ENCODE measurements at regions not wholly inside any gene's neighbourhood (a gene's known extent, or its start where the extent isn't known, plus 50 kb on each side); places are given as distances from the start of the nearest gene placed in this dataset.
A peak's percentile ranks its signal among the peaks of the same experiment; 100 is the strongest.

- TF ChIP-seq CTCF (IDR thresholded peaks at IDR 0.05; ENCODE audit: low read depth, low read length) = no peak
- H3K4me3 ChIP-seq (ENCODE audit: low read depth, low read length) = no peak overlapping the region
- no peak for DNase-seq (ENCODE audit: low read depth, low spot score)
- in situ Hi-C loops (cut with HindIII; ENCODE audit: low sequenced_read_pairs) = no loop called here
Observed at GRCh38 chr6:17182961-17183360, 81.1 kb downstream of the STMND1 start.

GRCh38 chr6:17186925-17187324, 85.1 kb downstream of the STMND1 start:
- no peak for TF ChIP-seq CTCF (IDR thresholded peaks at IDR 0.05; ENCODE audit: low read depth, low read length)
- no peak for DNase-seq (ENCODE audit: low read depth, low spot score)
- in situ Hi-C loops (cut with HindIII; ENCODE audit: low sequenced_read_pairs) = no loop called here
- H3K4me3 ChIP-seq (ENCODE audit: low read depth, low read length) = no peak overlapping the region

GRCh38 chr6:17193106-17193775, 87.9 kb upstream of the RBM24 start:
- no peak overlapping the region for H3K4me3 ChIP-seq (ENCODE audit: low read depth, low read length)
- DNase-seq (ENCODE audit: low read depth, low spot score) = no peak
- TF ChIP-seq CTCF (IDR thresholded peaks at IDR 0.05; ENCODE audit: low read depth, low read length) = no peak
- in situ Hi-C loops (cut with HindIII; ENCODE audit: low sequenced_read_pairs) = no loop called here

GRCh38 chr6:17197607-17198006, 83.6 kb upstream of the RBM24 start:
- in situ Hi-C loops (cut with HindIII; ENCODE audit: low sequenced_read_pairs) = no loop called here
- no peak for TF ChIP-seq CTCF (IDR thresholded peaks at IDR 0.05; ENCODE audit: low read depth, low read length)
- no peak for DNase-seq (ENCODE audit: low read depth, low spot score)
- no peak overlapping the region for H3K4me3 ChIP-seq (ENCODE audit: low read depth, low read length)

- no peak for DNase-seq (ENCODE audit: low read depth, low spot score)
- in situ Hi-C loops (cut with HindIII; ENCODE audit: low sequenced_read_pairs) = no loop called here
- peak; percentile 17 for TF ChIP-seq CTCF (IDR thresholded peaks at IDR 0.05; ENCODE audit: low read depth, low read length)
- no peak overlapping the region for H3K4me3 ChIP-seq (ENCODE audit: low read depth, low read length)
Observed at GRCh38 chr6:17200395-17200794, 80.8 kb upstream of the RBM24 start.

- in situ Hi-C loops (cut with HindIII; ENCODE audit: low sequenced_read_pairs) = no loop called here
- no peak for DNase-seq (ENCODE audit: low read depth, low spot score)
- no peak for TF ChIP-seq CTCF (IDR thresholded peaks at IDR 0.05; ENCODE audit: low read depth, low read length)
- H3K4me3 ChIP-seq (ENCODE audit: low read depth, low read length) = no peak overlapping the region
Observed at GRCh38 chr6:17202526-17202925, 78.6 kb upstream of the RBM24 start.
